K562 (cell line): ENCODE measurements at regions not wholly inside any gene's neighbourhood (a gene's known extent, or its start where the extent isn't known, plus 50 kb on each side); places are given as distances from the start of the nearest gene placed in this dataset.

Experiments
- ATAC-seq: fragments of 200-7000 bp; cut with Tn5 transposase; 3 replicates; pipeline ENCODE4 v1.9.1; 2020; ENCODE audit warnings: moderate library complexity
- BruUV-seq: library from RNA; stranded (reverse); fragments of 400-500 nt; replicated peaks from 2 replicates; lab custom pipeline; 2021; lab: Mats Ljungman, UMichigan
- CTCF ChIA-PET: fragments of 300-600 bp; formaldehyde crosslinking; extraction: SDS; loops from one replicate; lab custom pipeline; 2021; ENCODE audit warnings: low intra/inter-chr PET ratio; lab: Yijun Ruan, JAX
- POLR2A ChIA-PET: fragments of 300-600, 350-650 bp; sonication (Branson Sonifier 250); formaldehyde crosslinking; extraction: SDS; loops from one replicate; lab custom pipeline; 2021; ENCODE audit warnings: antibody characterized with exemption, inconsistent platforms; lab: Yijun Ruan, JAX
- DNase-seq, 4 experiments: peaks; one replicate each; pipeline versions ENCODE4 v3.0.0 to v3.0.0-alpha.2; 2011 to 2018; ENCODE audit warnings: low spot score in 3 of 4, mixed read lengths in 3 of 4; ENCODE audit errors: extremely low read depth in 1 of 4
- FAIRE-seq: peaks from 2 replicates; lab custom pipeline; 2011; peaks lifted over from hg19 to GRCh38; lab: Jason Lieb, UNC
- H2AFZ ChIP-seq: 2 replicates; pipeline ENCODE4 v1.6.0; 2011; ENCODE audit warnings: low read depth, low read length, control low read depth, inconsistent platforms
- H3K27ac ChIP-seq: fragments of 200-600 bp; 3 replicates; pipeline ENCODE4 v1.8.0; 2011; ENCODE audit warnings: low read depth, mild to moderate bottlenecking, control low read depth, inconsistent platforms, low read length, moderate library complexity, mixed read lengths; ENCODE audit errors: extremely low read depth
- H3K27me3 ChIP-seq, 2 experiments: fragments of 300-600 bp in 1 of 2; 2 replicates in 1 of 2; 3 replicates in 1 of 2; pipeline versions ENCODE4 v1.6.0 to v1.8.0; 2011; ENCODE audit warnings: inconsistent platforms in 2 of 2, low read length in 2 of 2, mild to moderate bottlenecking in 1 of 2, mixed read lengths in 1 of 2, moderate library complexity in 1 of 2; ENCODE audit not compliant: control insufficient read depth in 2 of 2, insufficient read depth in 2 of 2
- H3K36me3 ChIP-seq: fragments of 300-600 bp; 3 replicates; pipeline ENCODE4 v1.8.0; 2011; ENCODE audit warnings: mild to moderate bottlenecking, low read length, inconsistent platforms; ENCODE audit not compliant: control insufficient read depth, insufficient read depth
- H3K4me1 ChIP-seq, 2 experiments: fragments of 200-600 bp in 1 of 2; replicated peaks in 1 of 2; 2 replicates in 1 of 2; 3 replicates in 1 of 2; pipeline versions ENCODE4 v1.5.1 to v1.8.0; 2011; ENCODE audit warnings: inconsistent platforms in 2 of 2, low read length in 2 of 2, mild to moderate bottlenecking in 1 of 2, mixed read lengths in 1 of 2, moderate library complexity in 1 of 2; ENCODE audit not compliant: control insufficient read depth in 2 of 2, insufficient read depth in 2 of 2
- H3K4me2 ChIP-seq: 2 replicates; pipeline ENCODE4 v1.6.1; 2011; ENCODE audit warnings: low read length, control low read depth, inconsistent platforms, mixed read lengths; ENCODE audit not compliant: insufficient read depth
- H3K4me3 ChIP-seq: fragments of 200-600 bp; sonication (generic), shearing (Covaris generic); 2 replicates; pipeline ENCODE4 v1.5.1; 2016; ENCODE audit warnings: control low read depth, inconsistent platforms
- H3K79me2 ChIP-seq: fragments of 200-600 bp; 3 replicates; pipeline ENCODE4 v1.8.0; 2011; ENCODE audit warnings: low read length, inconsistent platforms; ENCODE audit not compliant: control insufficient read depth, insufficient read depth
- H3K9ac ChIP-seq, 2 experiments: 2 replicates each; pipeline versions ENCODE4 v1.6.0 to v1.6.1; 2011; ENCODE audit warnings: low read depth in 2 of 2, low read length in 2 of 2, control low read depth in 1 of 2, inconsistent platforms in 1 of 2, mild to moderate bottlenecking in 1 of 2, mixed read lengths in 1 of 2; ENCODE audit not compliant: insufficient read depth in 1 of 2
- H3K9me1 ChIP-seq: one replicate; pipeline ENCODE4 v1.6.0; 2011; ENCODE audit warnings: inconsistent platforms, mild to moderate bottlenecking, low read length, moderate library complexity; ENCODE audit not compliant: control insufficient read depth, insufficient read depth
- H3K9me3 ChIP-seq: replicated peaks from 2 replicates; pipeline ENCODE4 v1.5.1; 2011; ENCODE audit warnings: low read depth, low read length, inconsistent platforms; ENCODE audit not compliant: control insufficient read depth, insufficient read depth
- H4K20me1 ChIP-seq: replicated peaks from 2 replicates; pipeline ENCODE4 v1.6.1; 2011; ENCODE audit warnings: low read length, inconsistent platforms, mixed read lengths; ENCODE audit not compliant: control insufficient read depth, insufficient read depth
- CREB3L1 ChIP-seq: fragments of 450-650 bp; IDR thresholded peaks from 2 replicates; pipeline ENCODE4 v1.6.1; 2014; ENCODE audit warnings: low read depth, mild to moderate bottlenecking, moderate library complexity, borderline replicate concordance
- FOXJ2 ChIP-seq: fragments of 200-800 bp; sonication (Bioruptor generic); IDR thresholded peaks from 2 replicates; pipeline ENCODE4 v1.6.1; 2016; ENCODE audit warnings: missing genetic modification characterization, missing compliant biosample characterization
- GTF3C2 ChIP-seq: IDR thresholded peaks from 3 replicates; pipeline ENCODE4 v1.6.1; 2011; ENCODE audit warnings: borderline replicate concordance, mild to moderate bottlenecking, moderate library complexity; ENCODE audit not compliant: insufficient read length; ENCODE audit errors: extremely low read depth
- NR0B1 ChIP-seq: fragments of 450-650 bp; IDR thresholded peaks from one replicate; pipeline ENCODE4 v1.6.1; 2018; ENCODE audit warnings: mild to moderate bottlenecking, moderate library complexity; ENCODE audit not compliant: partially characterized antibody
- WGBS: fragments of 100-300 bp; shearing (Covaris generic); methylation state at CpG from one replicate; pipeline ENCODE4 v1.1.6; 2016; ENCODE audit warnings: low coverage, mixed read lengths; ENCODE audit not compliant: insufficient coverage; ENCODE audit errors: missing lambda C conversion rate; 5-methylcytosine and 5-hydroxymethylcytosine counted together
- in situ Hi-C: fragments of 300-500 bp; cut with MboI; formaldehyde crosslinking; loops from 4 replicates; pipeline ENCODE4 v1.15.0; 2018; ENCODE audit warnings: inconsistent platforms, mixed read lengths
- intact Hi-C: fragments of 100-400 bp; cut with micrococcal nuclease; formaldehyde crosslinking; loops from 2 replicates; pipeline ENCODE4 v1.14.2; 2022

GRCh38 chr5:2496126-2496525, 255.4 kb downstream of the IRX2 start:
- H3K9me1 ChIP-seq = no peaks in the 10 kb centered on the region
- H3K4me3 ChIP-seq = no peak overlapping the region
- WGBS = 0% methylated on average over 9 of the region's 9 CpGs
- H3K9ac ChIP-seq = no peak overlapping the region
- no TSS peak for BruUV-seq
- in situ Hi-C loops = no loop called here
- intact Hi-C loops = no loop called here
- TF ChIP-seq CREB3L1 (no peak), FOXJ2 (no peak), NR0B1 (no peak), GTF3C2 (no peak)
- ChIA-PET POLR2A (no interaction called here), CTCF (no interaction called here)
- no peaks in the 10 kb centered on the region for H3K27me3 ChIP-seq
- no peak for ATAC-seq
- no peaks in the 10 kb centered on the region for H3K79me2 ChIP-seq
- no peaks in the 10 kb centered on the region for H3K9me3 ChIP-seq
- FAIRE-seq = no peak
- H3K27ac ChIP-seq = no peak overlapping the region
- DNase-seq = no peak
- no peaks in the 10 kb centered on the region for H3K4me1 ChIP-seq
- no peak overlapping the region for H3K4me2 ChIP-seq
- no peak overlapping the region for H2AFZ ChIP-seq
- no peaks in the 10 kb centered on the region; the same call in 1 of the 2 replicates for H4K20me1 ChIP-seq
- H3K36me3 ChIP-seq = no peaks in the 10 kb centered on the region
